Smooth muscle cell of the brain vasculature (primary cell): ENCODE measurements at regions not wholly inside any gene's neighbourhood (a gene's known extent, or its start where the extent isn't known, plus 50 kb on each side); places are given as distances from the start of the nearest gene placed in this dataset.
"Not testable (repeated sequence)": the region's sequence is repeated elsewhere in the genome, so short reads cannot be mapped to it uniquely, and the experiment has no call there.

Source experiments
- DNase-seq: peaks from one replicate; pipeline ENCODE4 v3.0.0-alpha.2; 2012; ENCODE audit warnings: low read depth, low spot score

DNA sequence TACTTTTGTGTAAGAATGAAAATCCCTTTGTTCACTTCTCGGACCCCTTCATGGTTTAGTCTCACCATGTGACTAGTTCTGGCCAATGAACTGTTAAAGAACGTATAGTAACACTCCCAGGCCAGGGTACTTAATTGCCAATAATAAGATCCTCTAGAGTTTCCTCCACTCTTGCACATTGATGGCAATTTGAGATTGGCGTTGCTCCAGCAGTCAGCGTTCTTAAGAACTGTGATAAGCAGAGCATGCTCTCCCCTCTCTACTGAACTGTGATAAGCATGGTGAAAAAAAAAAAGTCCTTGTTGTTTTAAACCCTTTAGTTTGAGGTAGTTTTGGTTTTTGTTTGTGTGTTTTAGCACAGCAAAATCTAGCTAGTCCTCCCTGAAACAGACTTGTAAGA, 854.5 kb downstream of the SLC6A15 start:
- no peak for DNase-seq

DNA sequence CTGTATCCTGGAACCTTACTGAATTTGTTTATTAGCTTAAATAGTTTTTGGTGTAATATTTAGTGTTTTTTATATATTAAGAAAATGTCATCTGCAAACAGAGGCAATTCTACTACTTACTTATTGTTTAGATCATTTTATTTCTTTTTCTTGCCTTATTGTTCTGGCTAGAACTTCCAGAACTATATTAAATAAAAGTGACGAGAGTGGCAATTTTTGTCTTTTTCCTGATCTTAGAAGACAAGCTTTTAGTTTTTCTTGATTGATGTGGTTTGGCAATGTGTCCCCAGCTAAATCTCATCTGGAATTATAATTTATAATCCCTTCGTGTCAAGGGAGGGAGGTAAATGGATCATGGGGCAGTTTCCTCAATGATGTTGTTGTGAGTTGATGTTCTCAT, 857.8 kb downstream of the SLC6A15 start:
- DNase-seq: no peak

DNA sequence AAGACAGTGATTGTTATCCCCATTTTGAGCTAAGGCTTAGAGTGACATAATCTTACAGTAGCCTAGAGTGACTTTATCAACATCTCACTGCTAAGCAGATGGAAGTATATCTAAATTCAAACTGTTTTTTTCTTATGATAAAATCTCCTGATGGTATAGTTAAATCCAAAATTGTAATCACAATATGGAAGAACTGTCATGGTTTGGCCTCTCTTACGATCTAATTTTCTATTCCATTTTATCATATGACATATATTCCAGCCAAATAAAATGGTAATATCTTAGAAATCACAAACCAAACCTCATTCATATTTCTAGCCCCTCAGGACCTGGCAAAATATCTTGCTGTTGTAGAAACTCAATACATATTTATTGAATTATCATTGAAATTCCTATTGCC, 864.7 kb downstream of the SLC6A15 start:
- no peak for DNase-seq

DNA sequence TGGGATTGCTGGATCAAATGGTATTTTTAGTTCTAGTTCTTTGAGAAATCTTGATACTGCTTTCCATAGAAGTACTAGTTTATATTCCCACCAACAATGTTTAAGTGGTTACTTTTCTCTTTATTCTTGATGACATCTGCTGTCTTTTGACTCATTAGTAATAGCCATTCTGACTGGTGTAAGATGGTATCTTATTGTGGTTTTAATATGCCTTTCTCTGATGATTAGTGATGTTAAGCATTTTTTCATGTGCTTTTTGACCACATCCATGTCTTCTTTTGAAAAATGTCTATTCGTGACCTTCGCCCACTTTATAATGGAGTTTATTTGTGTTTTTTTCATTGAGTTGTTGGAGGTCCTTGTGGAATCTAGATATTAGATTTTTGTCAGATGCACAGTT, 865.7 kb downstream of the SLC6A15 start:
- DNase-seq: no peak

DNA sequence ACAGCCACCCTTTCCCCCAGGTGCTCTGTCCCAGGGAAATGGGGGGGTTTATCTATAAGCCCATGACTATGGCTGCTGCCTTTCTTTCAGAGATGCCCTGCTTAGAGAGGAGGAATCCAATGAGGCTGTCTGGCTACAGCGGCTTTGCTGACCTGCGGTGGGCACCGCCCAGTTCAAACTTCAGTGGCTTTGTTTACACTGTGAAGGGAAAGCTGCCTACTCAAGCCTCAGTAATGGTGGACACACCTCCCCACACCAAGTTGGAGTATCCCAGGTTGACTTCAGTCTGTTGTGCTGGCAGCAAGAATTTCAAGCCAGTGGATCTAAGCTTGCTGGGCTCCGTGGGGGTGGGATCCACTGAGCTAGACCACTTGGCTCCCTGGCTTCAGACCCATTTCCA, 869.2 kb downstream of the SLC6A15 start:
- DNase-seq: no peak

DNA sequence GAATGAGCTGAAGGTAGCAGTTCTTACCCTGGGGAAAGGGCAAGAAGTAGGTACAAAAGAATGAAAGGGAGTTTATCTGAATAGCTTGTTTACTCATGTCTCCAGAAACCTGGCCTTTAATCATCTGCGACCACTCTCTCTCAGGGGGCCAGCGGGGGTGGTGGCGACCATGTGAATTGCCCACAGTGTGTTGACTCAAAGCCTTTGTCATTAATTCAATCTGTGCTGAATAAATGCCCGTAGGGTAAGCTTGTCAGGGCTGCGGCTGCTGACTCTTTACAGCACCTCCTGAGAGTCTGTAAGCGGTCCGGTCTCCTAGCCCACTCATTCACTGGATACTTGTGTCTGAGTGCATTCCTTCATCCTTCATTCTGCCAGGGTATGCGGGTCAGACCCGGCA, 874.4 kb downstream of the SLC6A15 start:
- no peak for DNase-seq

DNA sequence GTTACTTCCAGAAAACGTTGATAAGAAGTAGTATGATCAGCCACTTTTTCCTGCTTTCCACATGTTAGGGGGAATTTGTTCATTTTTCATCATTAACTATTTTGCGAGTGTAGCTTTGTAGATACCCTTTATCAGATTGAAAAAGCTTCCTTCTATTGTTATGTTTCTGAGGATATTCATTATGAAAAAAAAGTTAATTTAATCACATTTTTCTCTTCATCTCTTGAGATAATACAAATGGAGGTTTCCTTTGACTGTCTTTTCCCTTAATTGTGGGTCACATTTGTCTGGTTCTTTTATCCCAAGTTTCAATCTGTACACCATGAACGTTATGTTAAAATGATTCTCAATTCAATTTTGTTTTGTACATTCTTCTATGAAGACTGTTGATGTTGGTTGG, 875.7 kb downstream of the SLC6A15 start:
- no peak for DNase-seq

DNA sequence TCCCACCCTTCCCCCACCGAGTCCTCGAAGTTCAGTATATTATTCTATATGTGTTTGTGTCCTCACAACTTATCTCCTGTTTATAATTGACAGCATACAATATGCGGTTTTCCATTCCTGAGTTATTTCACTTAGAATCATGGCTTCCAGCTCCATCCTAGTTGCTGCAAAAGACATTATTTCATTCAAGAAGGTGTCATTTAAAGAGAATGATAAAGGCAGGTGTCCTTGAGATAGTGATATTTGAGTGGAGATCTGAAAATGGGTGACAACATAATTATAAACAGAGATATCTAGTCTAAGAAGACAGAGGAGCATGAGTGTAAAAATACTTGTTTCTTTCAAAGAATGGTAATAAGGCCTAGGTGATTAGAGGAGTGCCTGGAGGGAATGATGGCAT, 876.8 kb downstream of the SLC6A15 start:
- no peak for DNase-seq

DNA sequence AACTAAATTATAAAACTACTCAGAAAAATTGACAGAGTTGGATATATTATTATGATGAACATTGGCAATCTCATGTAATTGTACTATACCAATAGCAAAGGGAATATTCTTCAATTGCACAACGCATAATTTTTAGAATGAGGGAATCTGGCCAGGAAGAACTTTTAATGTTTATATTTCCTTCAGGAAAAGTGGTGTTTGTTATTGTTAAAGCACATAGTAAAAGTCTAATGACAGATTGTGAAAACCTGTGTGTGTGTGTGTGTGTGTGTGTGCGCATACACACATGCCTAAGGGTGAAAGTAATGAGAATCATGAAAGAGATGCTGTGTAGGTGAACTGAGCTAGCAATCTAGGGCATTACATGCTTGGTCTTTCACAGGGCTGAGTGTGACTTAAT, 877.7 kb downstream of the SLC6A15 start:
- no peak for DNase-seq

DNA sequence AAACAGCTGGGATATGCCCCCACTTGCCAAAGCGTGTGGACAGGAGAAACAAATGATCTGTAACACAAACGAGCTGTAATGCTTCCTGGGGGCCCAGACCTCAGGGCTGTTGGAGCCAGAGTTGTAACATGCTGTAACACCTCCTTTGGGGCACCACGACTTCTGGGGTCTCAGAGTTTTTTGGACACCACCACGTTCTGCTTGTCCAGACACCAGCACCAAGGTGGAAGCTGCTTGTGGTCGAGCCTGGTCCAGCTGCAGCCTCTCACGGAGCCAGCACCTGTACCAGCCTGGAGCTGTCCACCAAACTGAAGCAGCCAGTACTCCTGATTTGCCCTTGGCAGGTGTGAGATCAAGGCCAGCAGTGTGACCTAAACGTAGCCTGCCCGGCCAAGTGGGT, 879.4 kb downstream of the SLC6A15 start:
- DNase-seq: no peak

DNA sequence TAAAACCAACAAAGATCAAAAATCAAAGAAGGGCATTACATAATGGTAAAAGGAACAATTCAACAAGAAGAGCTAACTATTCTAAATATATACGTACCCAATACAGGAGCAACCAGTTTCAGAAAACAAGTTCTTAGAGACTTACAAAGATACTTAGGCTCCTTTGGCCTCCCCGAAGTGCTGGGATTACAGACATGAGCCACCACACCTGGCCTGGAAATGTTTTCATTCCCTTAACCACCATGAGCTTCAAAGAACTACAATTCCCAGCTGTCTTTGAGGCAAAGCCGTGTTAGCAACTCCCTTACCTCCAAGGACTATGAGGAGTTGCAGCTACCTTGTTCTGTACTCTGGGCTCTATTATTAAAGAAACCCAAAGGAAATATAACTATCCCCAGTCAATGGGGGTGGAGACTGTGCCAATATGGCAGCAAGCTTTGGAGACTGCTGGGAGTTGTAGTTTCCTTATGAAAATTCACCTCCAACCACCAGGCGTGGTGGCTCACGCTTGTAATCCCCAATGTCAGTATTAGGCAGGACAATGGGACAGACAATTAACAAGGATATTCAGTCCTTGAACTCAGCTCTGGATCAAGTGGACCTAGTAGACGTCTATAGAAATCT, 893.9 kb downstream of the SLC6A15 start:
- not testable (repeated sequence) for DNase-seq

DNA sequence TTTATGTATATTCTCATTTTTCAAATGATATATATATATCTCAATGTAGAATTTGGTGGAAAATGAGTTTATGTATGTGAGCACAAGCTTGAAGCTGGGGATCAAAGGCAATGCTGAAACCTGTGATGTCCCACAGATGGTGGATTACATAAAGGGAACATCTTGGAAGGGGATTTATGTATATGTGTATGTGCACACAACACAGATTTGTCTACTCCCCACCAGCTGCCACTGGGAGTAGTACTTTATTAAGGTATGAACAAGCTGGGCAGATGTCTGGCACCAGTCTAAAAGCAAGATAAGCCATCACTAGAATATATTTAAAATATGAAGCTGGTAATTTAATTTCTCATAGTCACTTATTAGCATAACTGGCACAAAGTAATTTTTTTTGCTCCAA, 895.6 kb downstream of the SLC6A15 start:
- DNase-seq: no peak

DNA sequence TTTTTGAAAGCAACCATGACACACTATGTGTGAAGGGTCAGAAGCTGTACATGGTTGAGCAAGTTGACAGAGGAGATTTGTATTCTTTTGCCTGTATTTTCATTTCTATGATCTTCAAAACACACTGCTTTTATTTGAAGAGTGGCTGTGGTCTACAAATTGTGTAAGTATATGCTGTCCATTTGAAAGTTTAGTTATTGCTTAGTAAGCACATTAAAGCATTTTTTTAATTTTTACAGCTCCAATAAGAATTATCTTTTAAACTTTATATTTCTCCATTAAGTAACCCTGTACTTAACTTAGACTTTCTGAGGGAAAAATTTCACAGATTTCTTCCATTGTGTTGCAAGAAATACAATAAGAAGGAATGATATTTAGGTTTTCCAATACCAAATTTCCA, 915.2 kb downstream of the SLC6A15 start:
- DNase-seq: no peak

DNA sequence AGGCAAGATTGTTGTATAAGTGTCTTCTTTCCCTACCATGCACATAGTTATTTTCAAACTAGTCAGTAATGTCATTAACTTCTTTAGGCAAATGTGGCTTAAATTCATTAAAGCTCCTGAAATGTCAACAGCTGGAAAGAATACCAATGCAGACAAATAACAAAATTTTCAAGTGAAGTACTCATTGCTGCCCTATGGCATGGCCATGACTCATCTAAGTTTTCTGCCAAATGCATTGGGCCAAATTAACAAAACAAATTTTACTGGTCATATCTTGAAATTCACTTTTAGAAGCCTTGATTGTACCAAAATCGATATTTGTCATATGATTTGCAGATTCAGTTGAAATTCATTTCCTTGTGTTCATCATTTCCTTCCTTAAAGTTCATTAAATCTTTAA, 915.9 kb downstream of the SLC6A15 start:
- DNase-seq: no peak

DNA sequence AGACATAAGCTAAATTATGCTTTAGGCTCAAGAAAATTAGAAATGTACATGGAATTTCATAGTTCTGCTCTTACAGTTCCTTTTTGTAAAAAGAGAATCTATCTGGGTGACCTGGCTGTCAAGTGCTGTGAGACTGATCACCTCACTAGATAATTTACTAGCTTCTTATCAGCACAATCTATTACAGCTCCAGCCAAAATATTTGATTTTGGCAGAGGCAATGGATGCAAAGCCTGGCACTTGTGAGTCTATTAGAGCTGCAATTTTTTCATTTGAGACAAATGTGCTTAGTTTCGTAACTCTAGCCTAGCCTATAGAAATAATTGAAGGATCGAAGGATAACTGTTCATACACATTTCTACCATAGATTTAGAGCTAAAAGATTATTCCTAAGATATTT, 927.5 kb downstream of the SLC6A15 start:
- DNase-seq: no peak

DNA sequence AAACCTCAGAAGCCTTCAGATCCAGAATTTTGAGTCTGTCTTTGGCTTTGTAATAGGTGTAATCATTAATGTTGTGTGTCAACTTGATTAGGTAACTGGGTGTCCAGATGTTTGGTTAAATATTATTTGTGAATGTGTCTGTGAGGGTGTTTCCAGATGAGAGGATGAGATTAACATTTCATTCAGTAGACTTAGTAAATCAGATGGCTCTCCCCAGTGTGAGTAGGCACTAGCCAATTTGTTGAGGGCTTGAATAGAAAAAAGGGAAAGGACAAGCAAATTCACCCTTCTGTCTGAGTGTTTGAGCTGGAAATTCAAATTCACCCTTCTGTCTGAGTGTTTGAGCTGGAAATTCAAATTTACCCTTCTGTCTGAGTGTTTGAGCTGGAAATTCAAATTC, 932.2 kb downstream of the SLC6A15 start:
- DNase-seq: no peak

DNA sequence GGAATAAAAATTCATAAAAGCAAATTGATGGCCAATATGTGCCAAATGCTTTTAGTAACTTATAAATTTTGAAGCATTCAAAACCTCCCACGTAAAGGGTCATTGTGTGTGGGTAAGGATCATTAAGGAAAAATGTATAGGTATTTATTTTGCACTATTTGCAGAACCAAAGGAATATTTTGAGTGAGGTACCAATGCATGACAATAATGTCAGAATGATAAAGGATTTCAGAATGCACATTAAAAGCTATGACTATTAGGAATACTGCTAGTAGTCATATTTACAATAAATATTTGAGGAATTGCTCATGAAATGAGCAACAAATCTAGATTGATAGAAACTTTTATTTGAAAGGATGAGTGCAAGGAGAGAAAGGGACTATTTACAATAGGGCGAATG, 932.8 kb downstream of the SLC6A15 start:
- DNase-seq: no peak

DNA sequence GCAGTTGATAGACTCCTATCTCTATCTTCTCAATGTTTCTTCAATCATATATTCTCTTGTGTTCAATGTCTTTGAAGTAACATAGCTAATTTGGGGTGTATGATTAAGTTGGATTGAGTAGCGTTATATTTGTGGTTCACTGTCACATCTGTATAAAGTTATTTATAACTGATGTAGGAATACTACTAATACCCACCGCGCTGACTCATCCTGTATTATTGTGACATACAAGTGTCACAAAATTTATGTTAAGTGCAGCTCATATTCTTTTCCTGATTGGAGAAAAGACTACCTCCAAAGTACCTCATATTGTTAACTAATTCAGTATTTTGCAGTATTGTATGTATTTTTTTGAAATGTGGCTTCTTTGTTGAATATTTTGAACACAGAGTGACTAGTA, 940.8 kb downstream of the SLC6A15 start:
- DNase-seq: no peak

DNA sequence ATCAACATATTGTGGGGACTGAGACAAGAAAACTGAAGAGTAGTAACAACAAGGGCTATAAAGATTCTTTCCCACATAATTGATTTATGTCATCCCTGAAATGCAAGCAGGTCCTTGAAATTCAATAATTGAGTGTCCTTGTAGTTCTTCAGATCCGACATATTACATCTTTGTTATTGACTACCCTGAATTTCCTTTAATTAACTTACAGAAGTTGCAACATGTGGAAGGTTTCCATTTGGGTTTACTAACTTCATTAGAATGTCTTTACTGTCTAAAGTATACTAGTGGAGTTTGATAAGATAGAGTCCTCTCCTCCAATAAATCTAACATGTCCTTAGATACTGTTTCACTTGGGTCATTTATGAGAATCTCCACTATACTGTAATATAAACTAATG, 951.8 kb downstream of the SLC6A15 start:
- no peak for DNase-seq

DNA sequence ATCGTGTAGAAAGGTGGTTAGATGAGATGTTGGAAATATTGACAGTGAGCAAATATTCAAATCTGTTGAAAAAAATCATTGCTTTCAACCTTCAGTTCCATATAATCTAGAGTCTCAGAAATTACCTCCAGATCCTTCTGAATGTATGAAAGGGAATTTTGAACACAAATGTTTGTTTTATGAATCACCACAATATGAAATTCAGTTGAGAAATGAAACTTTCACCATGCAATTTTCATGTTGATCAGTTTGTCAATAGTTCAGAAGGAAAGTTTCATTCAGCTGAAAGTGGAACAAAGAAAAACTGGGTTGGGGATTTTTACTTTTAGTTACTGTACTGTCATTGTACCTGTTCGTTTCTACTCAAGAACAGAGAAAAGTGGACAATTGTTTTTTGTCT, 953.6 kb downstream of the SLC6A15 start:
- DNase-seq: no peak

DNA sequence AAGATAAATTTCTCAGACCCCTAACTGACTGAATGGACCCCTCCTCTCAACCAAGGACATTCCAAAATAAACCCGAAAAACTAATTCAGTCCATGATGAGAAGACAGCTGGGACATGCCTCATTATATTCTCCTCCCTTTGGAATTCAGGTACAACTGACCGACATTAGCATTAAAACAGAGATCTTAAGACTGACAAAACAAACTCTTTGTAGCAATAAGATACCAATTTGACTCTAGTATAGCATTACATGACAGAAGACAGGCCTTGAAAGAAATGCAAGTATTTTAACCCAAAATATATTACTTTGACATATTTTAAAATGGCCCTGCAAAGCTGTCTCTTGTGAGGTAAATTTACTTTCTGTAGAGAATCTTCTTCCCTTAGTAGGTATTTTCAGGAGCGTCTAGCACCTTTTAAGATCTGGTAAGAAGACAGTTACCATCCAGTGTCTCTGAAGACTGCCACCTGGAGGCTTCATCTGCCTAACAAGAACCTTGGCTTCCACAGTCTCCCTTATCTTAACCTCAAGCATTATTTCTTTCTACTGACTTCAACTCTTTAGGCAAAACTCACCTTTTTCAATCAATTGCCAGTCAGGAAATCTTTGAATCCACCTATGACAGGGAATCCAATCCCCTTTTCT, 957.5 kb downstream of the SLC6A15 start:
- DNase-seq: no peak

DNA sequence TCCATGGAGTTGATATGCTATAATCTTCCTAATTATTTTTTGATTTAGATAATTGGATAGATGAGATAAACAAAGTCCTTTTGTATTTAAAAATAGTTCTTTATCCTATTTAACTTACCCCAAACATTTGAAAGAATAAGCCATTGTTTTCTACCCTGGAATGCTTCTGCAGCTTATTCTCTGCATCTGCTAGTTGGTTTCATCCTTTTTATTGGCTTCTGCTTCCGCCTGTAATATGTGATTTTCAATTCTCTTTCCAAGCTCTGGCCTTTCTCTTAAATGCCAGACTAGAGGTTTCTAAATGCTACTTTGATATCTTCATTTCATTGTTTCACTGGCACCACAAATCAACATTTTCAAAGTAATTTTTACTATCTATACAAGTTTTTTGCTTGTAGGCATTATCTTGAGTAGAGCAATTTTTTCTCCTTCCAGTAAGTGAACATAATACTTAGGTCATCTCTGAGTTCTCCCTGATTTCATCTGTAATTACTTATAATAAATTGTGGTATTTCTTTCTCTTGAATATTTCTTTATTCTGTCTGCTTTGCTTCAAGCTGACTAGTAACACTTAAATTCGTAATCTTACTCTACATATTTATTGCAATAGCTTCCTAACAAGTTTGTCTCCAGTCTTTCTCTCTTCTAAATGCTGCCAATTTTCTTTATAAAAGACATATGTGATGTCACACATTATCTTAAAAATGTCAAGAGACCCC, 958.4 kb downstream of the SLC6A15 start:
- no peak for DNase-seq

DNA sequence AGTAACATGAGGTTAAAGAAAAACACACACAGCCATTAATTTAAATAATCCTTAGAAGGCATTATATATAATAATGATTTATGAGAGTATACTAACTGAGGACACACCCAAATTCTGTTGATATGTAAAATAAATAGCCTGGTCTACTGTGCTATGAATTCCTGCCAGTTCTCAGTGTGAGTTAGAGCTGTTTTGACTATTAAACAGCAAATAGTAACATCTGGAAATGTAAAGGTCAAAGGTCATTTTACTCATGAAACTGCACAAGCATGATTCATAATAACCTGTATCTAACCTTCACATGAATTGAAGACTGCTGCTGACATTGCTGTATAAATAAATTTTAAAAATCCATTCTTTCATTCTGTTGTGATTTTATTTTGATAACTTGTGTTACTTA, 966.7 kb downstream of the SLC6A15 start:
- DNase-seq: peak; percentile 55
